Naive B cell (primary cell): ENCODE measurements at regions not wholly inside any gene's neighbourhood (a gene's known extent, or its start where the extent isn't known, plus 50 kb on each side); places are given as distances from the start of the nearest gene placed in this dataset.

Source experiments
- ATAC-seq, 2 donors: fragments of 150-1000 bp; cut with Tn5 transposase; 2 replicates each; pipeline ENCODE4 v1.10.0; 2021; ENCODE audit warnings: low read depth in 2 of 2, mild to moderate bottlenecking in 2 of 2, moderate library complexity in 2 of 2
- DNase-seq: peaks from one replicate; pipeline ENCODE4 v3.0.0; 2022
- H3K27ac Mint-ChIP-seq, 6 donors: one replicate each; pipeline ENCODE4 v1.8.0; 2020 to 2022; ENCODE audit warnings: mild to moderate bottlenecking in 6 of 6, mixed read lengths in 6 of 6, moderate library complexity in 5 of 6, inconsistent platforms in 2 of 6
- H3K27me3 Mint-ChIP-seq, 3 donors: one replicate each; pipeline ENCODE4 v1.8.0; 2021 to 2022; ENCODE audit warnings: mixed read lengths in 3 of 3, mild to moderate bottlenecking in 1 of 3
- H3K36me3 Mint-ChIP-seq, 2 donors: one replicate each; pipeline ENCODE4 v1.8.0; 2020 to 2022; ENCODE audit warnings: mixed read lengths in 2 of 2, inconsistent platforms in 1 of 2, mild to moderate bottlenecking in 1 of 2
- H3K4me1 Mint-ChIP-seq, 3 donors: one replicate each; pipeline ENCODE4 v1.8.0; 2020 to 2022; ENCODE audit warnings: mixed read lengths in 3 of 3, inconsistent platforms in 1 of 3, mild to moderate bottlenecking in 1 of 3, moderate library complexity in 1 of 3
- H3K4me3 Mint-ChIP-seq, 8 donors: one replicate each; pipeline ENCODE4 v1.8.0; 2020 to 2022; ENCODE audit warnings: mild to moderate bottlenecking in 8 of 8, mixed read lengths in 8 of 8, moderate library complexity in 8 of 8, inconsistent platforms in 2 of 8
- H3K9me3 Mint-ChIP-seq, 7 donors: one replicate each; pipeline ENCODE4 v1.8.0; 2020 to 2022; ENCODE audit warnings: mixed read lengths in 7 of 7, mild to moderate bottlenecking in 5 of 7, inconsistent platforms in 2 of 7, moderate library complexity in 1 of 7

GRCh38 chr1:212234431-212235395 lies 50.5 kb upstream of the PPP2R5A start:
- Mint-ChIP-seq H3K27ac (no peak overlapping the region), H3K36me3 (no peaks in the 10 kb centered on the region), H3K27me3 (peaks cover 0 to 3% (median 0%) of the 10 kb centered on the region in 3 donors), H3K4me1 (no peaks in the 10 kb centered on the region), H3K9me3 (peaks cover 0 to 3% (median 0%) of the 10 kb centered on the region in 7 donors), H3K4me3 (no peak overlapping the region)
- no peak for ATAC-seq
- no peak for DNase-seq
